ENCODE measurements at regions not wholly inside any gene's neighbourhood (a gene's known extent, or its start where the extent isn't known, plus 50 kb on each side); places are given as distances from the start of the nearest gene placed in this dataset.

DNA sequence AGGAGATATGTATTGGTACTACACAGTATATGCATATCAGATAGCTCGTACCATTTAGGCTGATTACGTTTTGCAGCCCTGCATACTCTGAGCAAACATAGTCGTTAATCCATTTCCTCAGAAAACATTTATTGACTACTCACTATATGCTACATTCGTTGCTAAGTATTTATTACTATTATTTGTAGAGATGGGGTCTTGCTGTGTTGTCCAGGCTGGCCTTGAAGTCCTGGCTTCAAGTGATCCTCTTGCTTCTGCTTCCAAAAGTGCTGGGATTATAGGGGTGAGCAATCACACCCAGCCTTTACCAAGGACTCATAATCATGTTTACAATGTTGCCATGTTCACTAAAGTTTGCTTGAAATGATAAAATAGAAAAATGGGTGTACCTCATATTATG, 174.7 kb downstream of the ARL4A start:
- H3K4me3 ChIP-seq (ENCODE audit: low read length), result no peak overlapping the region

DNA sequence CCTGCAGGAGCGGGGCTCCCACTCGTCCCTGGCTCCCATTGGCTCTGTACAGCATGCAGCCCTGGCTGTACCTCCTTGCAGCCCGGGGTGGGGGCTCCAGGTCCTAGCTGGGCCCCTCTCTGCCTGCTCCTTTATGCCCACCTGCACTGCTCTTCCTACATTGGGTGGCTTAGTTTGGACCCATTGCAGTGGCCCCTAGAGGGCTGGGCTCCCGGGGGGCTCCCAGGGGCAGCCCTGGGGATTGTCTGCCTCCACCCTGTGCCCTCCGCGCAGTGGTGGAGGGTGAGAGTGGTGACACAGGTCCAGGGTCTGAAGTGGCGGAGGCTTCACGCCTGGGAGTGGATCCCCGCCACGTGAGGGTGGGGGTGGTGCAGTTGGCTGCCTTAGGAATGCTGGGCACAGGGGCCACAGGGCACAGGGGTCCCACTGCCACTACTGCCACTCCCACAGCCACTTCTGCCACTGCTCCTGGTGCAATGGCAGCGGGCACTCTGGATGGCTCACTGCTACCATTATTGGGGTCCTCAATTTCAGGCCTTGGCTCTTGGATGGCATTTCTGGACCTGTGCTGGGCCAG, 177.1 kb downstream of the ARL4A start:
- DNase-seq (ENCODE audit: low read depth), result no peak
- Histone ChIP-seq H3K27me3 (replicated peaks; ENCODE audit: control insufficient read depth, insufficient read depth, low read length) (no peaks in the 10 kb centered on the region), H3K9ac (ENCODE audit: low read length) (no peak overlapping the region), H3K4me3 (ENCODE audit: low read length) (no peak overlapping the region), H3K9me3 (ENCODE audit: control insufficient read depth, low read length) (no peaks in the 10 kb centered on the region), H3K4me1 (ENCODE audit: control insufficient read depth, insufficient read depth, low read length) (no peaks in the 10 kb centered on the region), H3K36me3 (ENCODE audit: control insufficient read depth, insufficient read depth, low read length, severe bottlenecking) (no peaks in the 10 kb centered on the region)

More for the DNA sequence above, 174.7 kb downstream of the ARL4A start:
- no peaks in the 10 kb centered on the region for H3K9me3 ChIP-seq (ENCODE audit: control insufficient read depth, low read length)
- no peak for DNase-seq (ENCODE audit: low read depth)
- no peaks in the 10 kb centered on the region for H3K4me1 ChIP-seq (ENCODE audit: control insufficient read depth, insufficient read depth, low read length)
- no peaks in the 10 kb centered on the region for H3K27me3 ChIP-seq (replicated peaks; ENCODE audit: control insufficient read depth, insufficient read depth, low read length)
- H3K9ac ChIP-seq (ENCODE audit: low read length), result no peak overlapping the region
- no peaks in the 10 kb centered on the region for H3K36me3 ChIP-seq (ENCODE audit: control insufficient read depth, insufficient read depth, low read length, severe bottlenecking)

GRCh38 chr7:12865593-12865992, 178.2 kb downstream of the ARL4A start:
- no peaks in the 10 kb centered on the region for H3K36me3 ChIP-seq (ENCODE audit: control insufficient read depth, insufficient read depth, low read length, severe bottlenecking)
- no peaks in the 10 kb centered on the region for H3K9me3 ChIP-seq (ENCODE audit: control insufficient read depth, low read length)
- DNase-seq (ENCODE audit: low read depth), result no peak
- H3K4me1 ChIP-seq (ENCODE audit: control insufficient read depth, insufficient read depth, low read length), result no peaks in the 10 kb centered on the region
- no peak overlapping the region for H3K9ac ChIP-seq (ENCODE audit: low read length)
- H3K4me3 ChIP-seq (ENCODE audit: low read length), result no peak overlapping the region
- no peaks in the 10 kb centered on the region for H3K27me3 ChIP-seq (replicated peaks; ENCODE audit: control insufficient read depth, insufficient read depth, low read length)

DNA sequence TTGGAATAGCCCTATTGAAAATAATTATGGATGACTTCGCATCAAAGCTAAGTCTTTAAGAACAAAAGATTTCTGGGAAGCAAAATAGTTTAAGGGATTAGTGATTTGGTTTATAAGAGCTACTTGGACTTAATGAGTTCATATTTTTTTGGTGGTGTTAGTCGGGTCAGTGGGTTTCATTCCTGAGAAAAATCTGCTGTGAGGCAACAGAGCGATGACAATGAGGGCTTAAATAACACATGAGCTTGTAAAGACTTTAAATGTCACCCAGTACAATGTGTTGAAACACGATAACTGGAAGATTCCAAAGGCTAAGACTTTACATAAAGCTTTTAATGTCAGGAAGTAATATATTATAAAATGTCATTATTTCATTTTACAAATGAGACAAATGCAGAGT, 178.8 kb downstream of the ARL4A start:
- H3K4me1 ChIP-seq (ENCODE audit: control insufficient read depth, insufficient read depth, low read length), result no peaks in the 10 kb centered on the region
- H3K27me3 ChIP-seq (replicated peaks; ENCODE audit: control insufficient read depth, insufficient read depth, low read length), result no peaks in the 10 kb centered on the region
- no peaks in the 10 kb centered on the region for H3K36me3 ChIP-seq (ENCODE audit: control insufficient read depth, insufficient read depth, low read length, severe bottlenecking)
- no peak overlapping the region for H3K4me3 ChIP-seq (ENCODE audit: low read length)
- H3K9me3 ChIP-seq (ENCODE audit: control insufficient read depth, low read length), result no peaks in the 10 kb centered on the region
- no peak for DNase-seq (ENCODE audit: low read depth)
- no peak overlapping the region for H3K9ac ChIP-seq (ENCODE audit: low read length)

DNA sequence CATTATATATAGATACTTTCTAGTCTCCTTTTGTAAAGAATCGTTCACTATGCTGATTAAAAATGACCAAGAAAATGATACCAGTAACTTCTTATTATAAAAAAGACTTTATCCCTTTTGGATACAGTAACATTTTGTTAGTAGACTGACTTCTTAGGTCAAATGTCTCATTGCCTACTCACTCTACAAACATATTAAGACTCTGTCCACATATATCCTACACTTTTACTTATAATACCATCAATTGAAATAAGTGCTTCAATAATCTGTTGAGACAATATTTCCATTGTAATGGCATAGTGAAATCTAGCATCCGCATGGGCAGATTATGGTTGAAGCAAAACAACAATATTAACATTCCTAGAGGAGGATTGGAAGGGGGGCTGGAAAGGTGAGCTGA, 180.6 kb downstream of the ARL4A start:
- H3K9me3 ChIP-seq (ENCODE audit: control insufficient read depth, low read length), result no peaks in the 10 kb centered on the region
- no peak overlapping the region for H3K4me3 ChIP-seq (ENCODE audit: low read length)
- no peak overlapping the region for H3K9ac ChIP-seq (ENCODE audit: low read length)
- H3K36me3 ChIP-seq (ENCODE audit: control insufficient read depth, insufficient read depth, low read length, severe bottlenecking), result no peaks in the 10 kb centered on the region
- H3K4me1 ChIP-seq (ENCODE audit: control insufficient read depth, insufficient read depth, low read length), result no peaks in the 10 kb centered on the region
- no peak for DNase-seq (ENCODE audit: low read depth)
- no peaks in the 10 kb centered on the region for H3K27me3 ChIP-seq (replicated peaks; ENCODE audit: control insufficient read depth, insufficient read depth, low read length)

DNA sequence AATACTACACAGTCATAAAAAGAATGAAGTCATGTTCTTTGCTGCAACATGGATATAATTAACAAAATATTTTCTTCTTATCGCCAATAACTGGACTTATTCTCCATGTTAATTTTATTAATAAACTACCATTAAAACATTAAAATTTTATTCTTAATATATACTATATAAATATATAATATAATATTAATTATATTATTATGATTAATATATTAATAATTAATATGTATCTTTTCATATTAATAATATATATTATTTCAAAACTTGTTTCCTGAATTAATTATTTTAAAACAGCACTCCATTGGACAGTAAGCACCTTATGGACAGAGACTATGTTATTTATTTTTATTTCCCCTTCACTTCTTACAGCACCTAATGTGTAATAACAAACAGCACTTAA, 182.8 kb downstream of the ARL4A start:
- no peaks in the 10 kb centered on the region for H3K4me1 ChIP-seq (ENCODE audit: control insufficient read depth, insufficient read depth, low read length)
- H3K27me3 ChIP-seq (replicated peaks; ENCODE audit: control insufficient read depth, insufficient read depth, low read length), result no peaks in the 10 kb centered on the region
- no peaks in the 10 kb centered on the region for H3K36me3 ChIP-seq (ENCODE audit: control insufficient read depth, insufficient read depth, low read length, severe bottlenecking)
- no peak for DNase-seq (ENCODE audit: low read depth)
- H3K9ac ChIP-seq (ENCODE audit: low read length), result no peak overlapping the region
- no peaks in the 10 kb centered on the region for H3K9me3 ChIP-seq (ENCODE audit: control insufficient read depth, low read length)
- H3K4me3 ChIP-seq (ENCODE audit: low read length), result no peak overlapping the region

DNA sequence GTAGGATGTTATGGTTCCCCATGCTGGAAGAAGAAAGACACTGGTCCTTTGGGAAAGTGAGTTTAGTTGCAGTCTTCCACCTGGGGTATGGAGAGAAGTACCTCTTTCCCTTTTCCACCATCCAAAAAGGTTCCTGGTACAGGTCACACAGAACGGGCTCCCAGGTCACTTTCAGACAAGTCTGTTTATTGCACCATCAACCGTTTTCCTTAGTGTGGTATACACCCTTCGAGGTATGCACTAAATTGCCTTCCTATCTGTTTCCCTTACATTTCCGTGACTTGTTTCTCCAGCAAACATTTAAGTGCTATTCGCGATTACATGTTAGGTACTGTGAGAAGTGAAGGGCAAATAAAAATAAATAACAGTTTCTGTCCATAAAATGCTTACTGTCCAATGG, 185.1 kb downstream of the ARL4A start:
- no peaks in the 10 kb centered on the region for H3K9me3 ChIP-seq (ENCODE audit: control insufficient read depth, low read length)
- H3K4me3 ChIP-seq (ENCODE audit: low read length), result no peak overlapping the region
- DNase-seq (ENCODE audit: low read depth), result no peak
- no peaks in the 10 kb centered on the region for H3K36me3 ChIP-seq (ENCODE audit: control insufficient read depth, insufficient read depth, low read length, severe bottlenecking)
- no peaks in the 10 kb centered on the region for H3K27me3 ChIP-seq (replicated peaks; ENCODE audit: control insufficient read depth, insufficient read depth, low read length)
- H3K9ac ChIP-seq (ENCODE audit: low read length), result no peak overlapping the region
- H3K4me1 ChIP-seq (ENCODE audit: control insufficient read depth, insufficient read depth, low read length), result no peaks in the 10 kb centered on the region

DNA sequence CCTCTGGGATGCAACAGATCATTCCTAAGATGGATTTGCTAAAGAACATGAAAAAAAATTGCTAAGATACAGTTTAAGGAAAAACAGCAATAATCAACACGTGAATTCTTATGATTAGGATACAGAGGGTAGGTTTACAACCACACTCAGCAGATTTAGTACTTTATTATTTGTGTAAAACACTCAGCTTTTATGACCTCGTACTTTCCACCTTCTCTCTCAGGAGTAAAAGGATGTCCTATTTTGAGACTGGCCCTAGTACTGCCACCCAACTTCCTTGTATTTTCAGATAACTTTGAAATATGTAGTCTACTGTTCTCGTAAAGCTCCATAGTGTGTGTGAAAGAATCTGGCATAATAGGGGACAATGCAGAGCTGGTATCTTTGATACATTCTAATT, 186.1 kb downstream of the ARL4A start:
- no peaks in the 10 kb centered on the region for H3K36me3 ChIP-seq (ENCODE audit: control insufficient read depth, insufficient read depth, low read length, severe bottlenecking)
- no peaks in the 10 kb centered on the region for H3K9me3 ChIP-seq (ENCODE audit: control insufficient read depth, low read length)
- no peaks in the 10 kb centered on the region for H3K4me1 ChIP-seq (ENCODE audit: control insufficient read depth, insufficient read depth, low read length)
- no peaks in the 10 kb centered on the region for H3K27me3 ChIP-seq (replicated peaks; ENCODE audit: control insufficient read depth, insufficient read depth, low read length)
- DNase-seq (ENCODE audit: low read depth), result no peak
- no peak overlapping the region for H3K9ac ChIP-seq (ENCODE audit: low read length)
- H3K4me3 ChIP-seq (ENCODE audit: low read length), result no peak overlapping the region

GRCh38 chr7:12879139-12879538, 191.7 kb downstream of the ARL4A start:
- no peak for DNase-seq (ENCODE audit: low read depth)
- Histone ChIP-seq H3K4me3 (ENCODE audit: low read length) (no peak overlapping the region), H3K27me3 (replicated peaks; ENCODE audit: control insufficient read depth, insufficient read depth, low read length) (no peaks in the 10 kb centered on the region), H3K9me3 (ENCODE audit: control insufficient read depth, low read length) (no peaks in the 10 kb centered on the region), H3K36me3 (ENCODE audit: control insufficient read depth, insufficient read depth, low read length, severe bottlenecking) (no peaks in the 10 kb centered on the region), H3K4me1 (ENCODE audit: control insufficient read depth, insufficient read depth, low read length) (no peaks in the 10 kb centered on the region), H3K9ac (ENCODE audit: low read length) (no peak overlapping the region)

GRCh38 chr7:12881712-12882111, 194.3 kb downstream of the ARL4A start:
- no peak overlapping the region for H3K4me3 ChIP-seq (ENCODE audit: low read length)
- H3K36me3 ChIP-seq (ENCODE audit: control insufficient read depth, insufficient read depth, low read length, severe bottlenecking), result no peaks in the 10 kb centered on the region
- no peak for DNase-seq (ENCODE audit: low read depth)
- H3K27me3 ChIP-seq (replicated peaks; ENCODE audit: control insufficient read depth, insufficient read depth, low read length), result no peaks in the 10 kb centered on the region
- H3K4me1 ChIP-seq (ENCODE audit: control insufficient read depth, insufficient read depth, low read length), result peaks cover 5% of the 10 kb centered on the region
- H3K9me3 ChIP-seq (ENCODE audit: control insufficient read depth, low read length), result no peaks in the 10 kb centered on the region
- H3K9ac ChIP-seq (ENCODE audit: low read length), result no peak overlapping the region

- Histone ChIP-seq H3K9ac (ENCODE audit: low read length) (no peak overlapping the region), H3K36me3 (ENCODE audit: control insufficient read depth, insufficient read depth, low read length, severe bottlenecking) (no peaks in the 10 kb centered on the region), H3K4me3 (ENCODE audit: low read length) (no peak overlapping the region), H3K9me3 (ENCODE audit: control insufficient read depth, low read length) (no peaks in the 10 kb centered on the region), H3K27me3 (replicated peaks; ENCODE audit: control insufficient read depth, insufficient read depth, low read length) (no peaks in the 10 kb centered on the region), H3K4me1 (ENCODE audit: control insufficient read depth, insufficient read depth, low read length) (peaks cover 5% of the 10 kb centered on the region)
- DNase-seq (ENCODE audit: low read depth), result no peak
These were observed 195.3 kb downstream of the ARL4A start for GRCh38 chr7:12882710-12883109.

DNA sequence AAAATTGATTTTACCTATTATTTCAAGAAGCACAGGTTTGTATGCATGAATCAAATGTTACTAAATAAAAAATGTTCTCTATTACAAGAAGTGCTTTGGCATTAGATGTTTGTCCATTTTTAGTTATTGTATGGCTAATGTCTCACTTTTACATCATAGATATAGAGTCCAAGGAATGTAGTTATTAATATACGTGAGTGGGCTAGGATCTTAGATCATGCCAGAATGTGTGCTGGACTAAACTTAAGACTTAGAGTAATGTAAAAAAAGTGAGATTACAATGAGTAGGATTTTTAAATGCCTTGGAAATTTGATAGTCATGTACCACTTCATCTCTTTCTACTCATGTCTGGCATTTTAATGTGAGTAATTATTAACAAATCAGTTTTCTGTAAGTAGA, 196.6 kb downstream of the ARL4A start:
- no peaks in the 10 kb centered on the region for H3K27me3 ChIP-seq (replicated peaks; ENCODE audit: control insufficient read depth, insufficient read depth, low read length)
- no peak overlapping the region for H3K9ac ChIP-seq (ENCODE audit: low read length)
- peaks cover 7% of the 10 kb centered on the region for H3K4me1 ChIP-seq (ENCODE audit: control insufficient read depth, insufficient read depth, low read length)
- no peaks in the 10 kb centered on the region for H3K9me3 ChIP-seq (ENCODE audit: control insufficient read depth, low read length)
- H3K36me3 ChIP-seq (ENCODE audit: control insufficient read depth, insufficient read depth, low read length, severe bottlenecking), result no peaks in the 10 kb centered on the region
- H3K4me3 ChIP-seq (ENCODE audit: low read length), result no peak overlapping the region
- peak; percentile 16 for DNase-seq (ENCODE audit: low read depth)
